ENCODE measurements at regions not wholly inside any gene's neighbourhood (a gene's known extent, or its start where the extent isn't known, plus 50 kb on each side); places are given as distances from the start of the nearest gene placed in this dataset.

DNA sequence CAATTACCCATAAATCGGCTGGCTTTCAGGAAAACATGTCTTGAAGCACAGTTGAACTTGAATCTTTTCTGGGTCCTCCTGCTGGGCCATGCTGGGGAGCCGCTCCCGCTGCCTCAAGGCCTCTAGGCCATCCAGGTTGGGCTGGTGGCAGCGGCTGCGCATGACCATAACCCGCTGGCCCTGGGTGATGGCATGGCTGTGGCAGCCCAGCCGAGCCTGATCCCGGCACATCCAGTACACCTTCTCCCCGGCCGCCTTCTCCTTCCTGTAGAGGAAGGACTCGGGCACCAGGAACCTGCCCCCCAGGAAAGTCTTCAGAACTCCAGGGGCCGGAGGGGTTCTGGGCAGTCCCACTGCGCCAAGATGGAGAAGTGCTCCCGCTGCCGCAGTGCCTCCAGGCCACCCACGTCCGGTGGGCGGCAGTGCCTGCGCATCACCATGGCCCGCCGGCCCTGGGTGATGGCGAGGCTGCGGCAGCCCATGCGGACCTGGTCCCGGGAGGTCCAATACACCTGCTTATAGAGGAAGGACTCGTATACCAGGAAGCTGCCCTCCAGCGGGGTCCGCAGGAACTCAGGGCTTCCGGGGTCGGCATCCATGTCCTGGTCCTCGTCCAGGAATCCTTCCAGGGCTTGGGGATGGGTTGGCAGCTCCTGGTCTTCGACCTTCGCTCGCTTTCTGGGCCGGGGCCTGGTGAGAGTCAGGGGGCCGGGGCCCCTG, 84.3 kb upstream of the FXR1 start:
- POLR2A ChIA-PET (ENCODE audit: low non-redundant PET) = no interaction called here
- H3K27me3 ChIP-seq (replicated peaks; ENCODE audit: insufficient read depth, low read depth, low read length, poor library complexity) = peaks cover 12% of the 10 kb centered on the region
- no peaks in the 10 kb centered on the region for H3K4me1 ChIP-seq (ENCODE audit: insufficient read depth, low read length, poor library complexity, severe bottlenecking)
- intact Hi-C loops (cut with micrococcal nuclease; ENCODE audit: unreplicated experiment) = no loop called here
- H3K4me3 ChIP-seq (ENCODE audit: low read depth, low read length, poor library complexity, severe bottlenecking) = no peak overlapping the region
- no peak for DNase-seq (ENCODE audit: low spot score)
- CTCF ChIA-PET = no interaction called here
- no peaks in the 10 kb centered on the region for H3K36me3 ChIP-seq (ENCODE audit: insufficient read depth, low read length, poor library complexity, severe bottlenecking)
- no TSS peak for BruUV-seq (replicated peaks)
- no peaks in the 10 kb centered on the region for H3K9me3 ChIP-seq (ENCODE audit: low read depth, low read length, poor library complexity, severe bottlenecking)
- no peak for TF ChIP-seq EZH2 (IDR thresholded peaks at IDR 0.05; ENCODE audit: borderline replicate concordance, low read depth, low read length, poor library complexity, severe bottlenecking)
- TF ChIP-seq, protein P1, sequence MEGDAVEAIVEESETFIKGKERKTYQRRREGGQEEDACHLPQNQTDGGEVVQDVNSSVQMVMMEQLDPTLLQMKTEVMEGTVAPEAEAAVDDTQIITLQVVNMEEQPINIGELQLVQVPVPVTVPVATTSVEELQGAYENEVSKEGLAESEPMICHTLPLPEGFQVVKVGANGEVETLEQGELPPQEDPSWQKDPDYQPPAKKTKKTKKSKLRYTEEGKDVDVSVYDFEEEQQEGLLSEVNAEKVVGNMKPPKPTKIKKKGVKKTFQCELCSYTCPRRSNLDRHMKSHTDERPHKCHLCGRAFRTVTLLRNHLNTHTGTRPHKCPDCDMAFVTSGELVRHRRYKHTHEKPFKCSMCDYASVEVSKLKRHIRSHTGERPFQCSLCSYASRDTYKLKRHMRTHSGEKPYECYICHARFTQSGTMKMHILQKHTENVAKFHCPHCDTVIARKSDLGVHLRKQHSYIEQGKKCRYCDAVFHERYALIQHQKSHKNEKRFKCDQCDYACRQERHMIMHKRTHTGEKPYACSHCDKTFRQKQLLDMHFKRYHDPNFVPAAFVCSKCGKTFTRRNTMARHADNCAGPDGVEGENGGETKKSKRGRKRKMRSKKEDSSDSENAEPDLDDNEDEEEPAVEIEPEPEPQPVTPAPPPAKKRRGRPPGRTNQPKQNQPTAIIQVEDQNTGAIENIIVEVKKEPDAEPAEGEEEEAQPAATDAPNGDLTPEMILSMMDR (conservative IDR thresholded peaks at IDR 0.05; ENCODE audit: low read depth, low read length) = no peak
- H3K27ac ChIP-seq (ENCODE audit: low read depth, low read length, poor library complexity, severe bottlenecking) = no peak overlapping the region

DNA sequence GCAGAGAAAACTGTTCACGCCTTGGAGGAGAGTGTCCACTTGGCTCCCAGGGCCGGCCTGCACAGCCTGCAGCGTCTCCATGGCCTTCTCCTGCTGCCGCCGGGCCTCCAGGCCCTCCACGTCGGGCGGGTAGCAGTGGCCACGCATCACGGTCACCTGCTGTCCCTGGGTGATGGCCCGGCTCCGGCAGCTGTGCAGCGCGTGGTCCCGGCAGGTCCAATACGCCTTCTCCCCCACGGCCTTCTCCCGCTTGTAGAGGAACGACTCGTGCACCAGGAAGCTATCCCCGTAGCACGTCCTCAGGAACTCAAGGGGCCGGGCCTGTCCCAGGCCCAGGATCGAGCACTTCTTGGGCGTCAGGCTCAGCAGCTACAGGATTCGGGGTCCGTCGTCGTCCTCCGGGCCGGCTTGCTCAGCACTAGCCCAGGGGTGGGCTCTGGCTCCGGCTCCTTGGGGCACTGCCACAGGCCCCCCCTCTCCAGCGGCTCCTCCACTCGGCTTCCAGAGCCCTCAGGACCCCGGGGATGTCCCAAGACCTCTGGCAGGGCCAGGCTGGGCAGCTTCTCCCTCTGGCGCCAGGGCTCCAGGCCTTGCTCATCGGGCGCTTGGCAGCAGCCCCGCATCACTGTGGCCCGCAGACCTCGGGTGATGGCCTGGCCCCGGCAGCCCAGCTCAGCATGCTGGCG, 83.6 kb upstream of the FXR1 start:
- H3K4me1 ChIP-seq (ENCODE audit: insufficient read depth, low read length, poor library complexity, severe bottlenecking) = no peaks in the 10 kb centered on the region
- H3K27me3 ChIP-seq (replicated peaks; ENCODE audit: insufficient read depth, low read depth, low read length, poor library complexity) = peaks cover 17% of the 10 kb centered on the region
- intact Hi-C loops (cut with micrococcal nuclease; ENCODE audit: unreplicated experiment) = no loop called here
- no TSS peak for BruUV-seq (replicated peaks)
- TF ChIP-seq EZH2 (IDR thresholded peaks at IDR 0.05; ENCODE audit: borderline replicate concordance, low read depth, low read length, poor library complexity, severe bottlenecking) = no peak
- TF ChIP-seq, protein P1 (conservative IDR thresholded peaks at IDR 0.05; ENCODE audit: low read depth, low read length) = no peak
- CTCF ChIA-PET = no interaction called here
- DNase-seq (ENCODE audit: low spot score) = no peak
- no peak overlapping the region for H3K27ac ChIP-seq (ENCODE audit: low read depth, low read length, poor library complexity, severe bottlenecking)
- H3K36me3 ChIP-seq (ENCODE audit: insufficient read depth, low read length, poor library complexity, severe bottlenecking) = no peaks in the 10 kb centered on the region
- POLR2A ChIA-PET (ENCODE audit: low non-redundant PET) = no interaction called here
- no peak overlapping the region for H3K4me3 ChIP-seq (ENCODE audit: low read depth, low read length, poor library complexity, severe bottlenecking)
- no peaks in the 10 kb centered on the region for H3K9me3 ChIP-seq (ENCODE audit: low read depth, low read length, poor library complexity, severe bottlenecking)

DNA sequence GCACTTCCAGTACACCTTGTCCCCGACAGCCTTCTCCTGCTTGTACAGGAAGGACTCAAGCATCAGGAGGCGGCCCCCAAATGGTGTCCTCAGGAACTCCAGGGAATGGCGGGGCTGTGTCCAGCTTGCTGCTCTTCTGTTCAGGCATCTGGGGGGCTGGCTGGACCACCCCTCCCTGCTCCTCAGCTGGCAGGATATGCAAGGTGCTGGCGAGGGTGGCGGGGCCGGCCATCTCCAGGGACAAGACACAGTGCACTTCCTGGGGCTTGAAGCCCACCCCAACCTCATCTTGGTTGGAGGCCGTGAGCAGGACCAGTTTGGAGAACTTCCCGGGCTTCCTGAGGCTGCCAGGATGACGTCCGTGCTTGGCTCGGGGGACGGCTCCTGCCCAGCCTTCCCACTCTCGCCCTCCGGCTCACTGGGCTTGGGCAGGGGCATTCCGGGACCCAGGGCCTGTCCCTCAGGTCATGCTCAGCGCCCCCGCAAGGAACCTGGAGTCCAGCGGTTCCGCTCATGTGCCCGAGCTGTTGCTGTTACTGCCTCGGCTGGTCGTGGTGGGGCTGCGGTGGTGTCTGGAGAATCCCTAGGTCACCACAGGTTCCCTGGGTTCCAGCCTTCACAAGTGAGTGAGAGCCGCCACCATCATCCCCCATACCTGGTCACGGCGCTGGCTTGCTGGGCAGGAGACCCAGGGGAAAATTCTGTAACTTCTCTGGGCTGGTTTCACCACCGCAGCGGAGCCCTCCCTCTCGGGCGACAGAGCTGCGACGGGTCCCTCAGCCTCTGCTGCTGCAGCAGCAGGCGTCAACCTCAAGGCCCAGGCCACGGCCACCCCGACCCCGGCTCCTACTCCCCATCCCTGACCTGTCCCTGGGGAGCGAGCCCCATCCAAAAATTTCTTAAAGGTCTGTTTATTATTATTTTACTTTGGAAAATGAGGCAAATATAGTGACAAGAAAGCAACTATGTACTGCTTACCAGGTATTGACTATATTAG, 82.8 kb upstream of the FXR1 start:
- DNase-seq (ENCODE audit: low spot score) = no peak
- Histone ChIP-seq H3K27ac (ENCODE audit: low read depth, low read length, poor library complexity, severe bottlenecking) (no peak overlapping the region), H3K4me3 (ENCODE audit: low read depth, low read length, poor library complexity, severe bottlenecking) (no peak overlapping the region), H3K9me3 (ENCODE audit: low read depth, low read length, poor library complexity, severe bottlenecking) (no peaks in the 10 kb centered on the region), H3K36me3 (ENCODE audit: insufficient read depth, low read length, poor library complexity, severe bottlenecking) (no peaks in the 10 kb centered on the region), H3K27me3 (replicated peaks; ENCODE audit: insufficient read depth, low read depth, low read length, poor library complexity) (peaks cover 26% of the 10 kb centered on the region), H3K4me1 (ENCODE audit: insufficient read depth, low read length, poor library complexity, severe bottlenecking) (no peaks in the 10 kb centered on the region)
- POLR2A ChIA-PET (ENCODE audit: low non-redundant PET) = no interaction called here
- intact Hi-C loops (cut with micrococcal nuclease; ENCODE audit: unreplicated experiment) = no loop called here
- no peak for TF ChIP-seq EZH2 (IDR thresholded peaks at IDR 0.05; ENCODE audit: borderline replicate concordance, low read depth, low read length, poor library complexity, severe bottlenecking)
- TF ChIP-seq, protein P1 (conservative IDR thresholded peaks at IDR 0.05; ENCODE audit: low read depth, low read length) = no peak
- CTCF ChIA-PET = no interaction called here
- BruUV-seq (replicated peaks) = no TSS peak

Measured in A673 (cell line).